ENCODE measurements at regions not wholly inside any gene's neighbourhood (a gene's known extent, or its start where the extent isn't known, plus 50 kb on each side); places are given as distances from the start of the nearest gene placed in this dataset.

DNA sequence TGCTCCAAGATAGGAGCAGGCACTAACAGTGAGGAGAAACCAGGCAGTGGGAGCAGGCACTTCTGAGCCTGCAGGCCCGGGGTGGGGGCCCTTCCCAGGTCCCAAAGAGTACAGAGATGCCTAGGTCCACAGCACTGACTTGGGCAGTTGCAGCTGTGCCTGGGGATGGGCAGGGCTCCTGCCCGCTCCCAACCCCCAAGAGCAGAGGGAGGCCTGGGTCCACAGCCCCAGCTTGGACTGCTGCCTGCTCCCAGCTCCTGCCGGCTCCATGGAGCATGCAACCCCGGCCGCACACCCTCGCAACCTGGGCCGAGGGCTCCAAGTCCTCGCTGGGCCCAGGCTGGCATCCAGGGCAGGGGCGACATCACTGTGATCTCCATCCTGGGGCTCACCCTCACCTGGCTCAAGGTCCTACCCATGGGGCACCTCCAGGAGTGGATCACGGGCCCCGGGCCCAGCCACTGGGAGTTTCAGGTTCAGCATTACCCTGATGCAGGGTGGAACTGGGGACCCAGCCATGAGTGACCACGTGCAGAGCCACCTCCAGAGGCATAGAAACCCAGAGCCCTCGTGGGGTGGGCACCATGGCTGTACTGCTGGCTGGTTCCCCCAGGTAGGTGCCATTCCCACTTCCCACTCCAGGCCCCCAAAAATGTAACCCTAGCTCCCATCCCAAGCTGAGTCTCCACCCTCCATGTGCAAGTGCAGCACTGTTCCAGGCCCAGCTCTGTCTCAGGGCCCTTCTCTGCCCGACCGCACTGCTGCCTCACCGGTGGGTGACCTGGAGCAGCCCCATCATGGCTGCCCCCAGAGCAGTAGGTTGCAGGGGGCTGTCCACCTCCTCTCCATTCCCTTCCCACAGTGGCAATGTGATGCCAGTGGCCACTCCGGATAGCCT, 325.6 kb downstream of the NR4A2 start:
- DNase-seq (no peak), ATAC-seq (ENCODE audit: low read depth) (no peak)
- Histone ChIP-seq H2AFZ (ENCODE audit: insufficient read depth, low read depth, low read length, poor library complexity, severe bottlenecking) (no peak overlapping the region), H3K4me3 (ENCODE audit: control extremely low read depth in 1 of 5, extremely low read depth in 1 of 5, insufficient read depth in 1 of 5, low read depth in 2 of 5, low read length in 4 of 5) (no peak overlapping the region), H3K4me1 (ENCODE audit: control insufficient read depth in 2 of 2, insufficient read depth in 2 of 2, low read length in 2 of 2) (no peaks in the 10 kb centered on the region), H3K79me2 (ENCODE audit: control insufficient read depth, insufficient read depth, low read length) (no peaks in the 10 kb centered on the region), H3K36me3 (replicated peaks in 1 of 2; ENCODE audit: control extremely low read depth in 1 of 2, control insufficient read depth in 1 of 2, extremely low read depth in 1 of 2, insufficient read depth in 2 of 2, low read length in 1 of 2) (no peaks in the 10 kb centered on the region), H3K27ac (ENCODE audit: low read length in 2 of 2) (no peak overlapping the region), H4K20me1 (ENCODE audit: control insufficient read depth, insufficient read depth, low read length, poor library complexity, severe bottlenecking) (no peaks in the 10 kb centered on the region), H3K9me3 (ENCODE audit: control extremely low read depth in 1 of 3, control insufficient read depth in 2 of 3, insufficient read depth in 1 of 3, low read length in 2 of 3) (peaks cover 0 to 8% (median 0%) of the 10 kb centered on the region in 3 donors), H3K4me2 (replicated peaks; ENCODE audit: low read depth, low read length, poor library complexity, severe bottlenecking) (no peak overlapping the region), H3K9ac (ENCODE audit: low read length) (no peak overlapping the region), H3K27me3 (replicated peaks in 1 of 4; ENCODE audit: control extremely low read depth in 1 of 4, control insufficient read depth in 3 of 4, insufficient read depth in 4 of 4, low read length in 3 of 4) (no peaks in the 10 kb centered on the region)
- no peak overlapping the region for H3K27ac Mint-ChIP-seq
- H3K4me1 Mint-ChIP-seq: no peaks in the 10 kb centered on the region
- intact Hi-C loops (cut with micrococcal nuclease): no loop called here
- no peak for TF ChIP-seq EZH2 (IDR thresholded peaks at IDR 0.05; ENCODE audit: borderline replicate concordance, insufficient read depth, low read depth, low read length, poor library complexity, severe bottlenecking)
- TF ChIP-seq, protein P1, sequence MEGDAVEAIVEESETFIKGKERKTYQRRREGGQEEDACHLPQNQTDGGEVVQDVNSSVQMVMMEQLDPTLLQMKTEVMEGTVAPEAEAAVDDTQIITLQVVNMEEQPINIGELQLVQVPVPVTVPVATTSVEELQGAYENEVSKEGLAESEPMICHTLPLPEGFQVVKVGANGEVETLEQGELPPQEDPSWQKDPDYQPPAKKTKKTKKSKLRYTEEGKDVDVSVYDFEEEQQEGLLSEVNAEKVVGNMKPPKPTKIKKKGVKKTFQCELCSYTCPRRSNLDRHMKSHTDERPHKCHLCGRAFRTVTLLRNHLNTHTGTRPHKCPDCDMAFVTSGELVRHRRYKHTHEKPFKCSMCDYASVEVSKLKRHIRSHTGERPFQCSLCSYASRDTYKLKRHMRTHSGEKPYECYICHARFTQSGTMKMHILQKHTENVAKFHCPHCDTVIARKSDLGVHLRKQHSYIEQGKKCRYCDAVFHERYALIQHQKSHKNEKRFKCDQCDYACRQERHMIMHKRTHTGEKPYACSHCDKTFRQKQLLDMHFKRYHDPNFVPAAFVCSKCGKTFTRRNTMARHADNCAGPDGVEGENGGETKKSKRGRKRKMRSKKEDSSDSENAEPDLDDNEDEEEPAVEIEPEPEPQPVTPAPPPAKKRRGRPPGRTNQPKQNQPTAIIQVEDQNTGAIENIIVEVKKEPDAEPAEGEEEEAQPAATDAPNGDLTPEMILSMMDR (IDR thresholded peaks at IDR 0.05): no peak
- ChIA-PET POLR2A (no interaction called here), CTCF (no interaction called here)
- H3K27me3 Mint-ChIP-seq: no peaks in the 10 kb centered on the region
- 86% methylated on average over 16 of the region's 17 CpGs for WGBS (ENCODE audit: insufficient coverage)
- no peak overlapping the region for H3K4me3 Mint-ChIP-seq
- H3K9me3 Mint-ChIP-seq (ENCODE audit: insufficient read depth): peaks cover 2% of the 10 kb centered on the region

- Histone ChIP-seq H3K27ac (ENCODE audit: low read length in 2 of 2) (no peak overlapping the region), H3K4me3 (ENCODE audit: control extremely low read depth in 1 of 5, extremely low read depth in 1 of 5, insufficient read depth in 1 of 5, low read depth in 2 of 5, low read length in 4 of 5) (no peak overlapping the region), H3K79me2 (ENCODE audit: control insufficient read depth, insufficient read depth, low read length) (no peaks in the 10 kb centered on the region), H2AFZ (ENCODE audit: insufficient read depth, low read depth, low read length, poor library complexity, severe bottlenecking) (no peak overlapping the region), H4K20me1 (ENCODE audit: control insufficient read depth, insufficient read depth, low read length, poor library complexity, severe bottlenecking) (no peaks in the 10 kb centered on the region), H3K4me1 (ENCODE audit: control insufficient read depth in 2 of 2, insufficient read depth in 2 of 2, low read length in 2 of 2) (no peaks in the 10 kb centered on the region), H3K9ac (ENCODE audit: low read length) (no peak overlapping the region), H3K36me3 (replicated peaks in 1 of 2; ENCODE audit: control extremely low read depth in 1 of 2, control insufficient read depth in 1 of 2, extremely low read depth in 1 of 2, insufficient read depth in 2 of 2, low read length in 1 of 2) (no peaks in the 10 kb centered on the region), H3K4me2 (replicated peaks; ENCODE audit: low read depth, low read length, poor library complexity, severe bottlenecking) (no peak overlapping the region), H3K9me3 (ENCODE audit: control extremely low read depth in 1 of 3, control insufficient read depth in 2 of 3, insufficient read depth in 1 of 3, low read length in 2 of 3) (peaks cover 0 to 8% (median 0%) of the 10 kb centered on the region in 3 donors), H3K27me3 (replicated peaks in 1 of 4; ENCODE audit: control extremely low read depth in 1 of 4, control insufficient read depth in 3 of 4, insufficient read depth in 4 of 4, low read length in 3 of 4) (no peaks in the 10 kb centered on the region)
- H3K27ac Mint-ChIP-seq: no peak overlapping the region
- H3K27me3 Mint-ChIP-seq: no peaks in the 10 kb centered on the region
- H3K4me1 Mint-ChIP-seq: no peaks in the 10 kb centered on the region
- DNase-seq: no peak
- intact Hi-C loops (cut with micrococcal nuclease): no loop called here
- POLR2A ChIA-PET: no interaction called here
- WGBS (ENCODE audit: insufficient coverage): 87% methylated on average over 3 of the region's 3 CpGs
- no peak for TF ChIP-seq EZH2 (IDR thresholded peaks at IDR 0.05; ENCODE audit: borderline replicate concordance, insufficient read depth, low read depth, low read length, poor library complexity, severe bottlenecking)
- TF ChIP-seq, protein P1 (IDR thresholded peaks at IDR 0.05): no peak
- H3K9me3 Mint-ChIP-seq (ENCODE audit: insufficient read depth): peaks cover 2% of the 10 kb centered on the region
- CTCF ChIA-PET: no interaction called here
- no peak for ATAC-seq (ENCODE audit: low read depth)
- H3K4me3 Mint-ChIP-seq: no peak overlapping the region
Observed at GRCh38 chr2:156005999-156006712, 326.4 kb downstream of the NR4A2 start.

Measured in B cell (primary cell).